Cardiac muscle cell (in vitro differentiated cells and primary cell): ENCODE measurements at regions not wholly inside any gene's neighbourhood (a gene's known extent, or its start where the extent isn't known, plus 50 kb on each side); places are given as distances from the start of the nearest gene placed in this dataset.

ENCODE experiments used
- DNase-seq, 2 donors: peaks; one replicate each; pipeline versions ENCODE4 v3.0.0 to v3.0.0-alpha.2; 2010 to 2017; ENCODE audit warnings: low read depth in 1 of 2, low spot score in 1 of 2
- H3K27ac ChIP-seq: fragments of 200-600 bp; sonication (generic); 2 replicates; pipeline ENCODE4 v1.5.1; 2016
- H3K27me3 ChIP-seq: fragments of 200-600 bp; sonication (generic); 2 replicates; pipeline ENCODE4 v1.6.0; 2016; ENCODE audit warnings: control low read depth
- H3K36me3 ChIP-seq: fragments of 200-600 bp; sonication (generic); 2 replicates; pipeline ENCODE4 v1.5.1; 2016; ENCODE audit warnings: control low read depth
- H3K4me1 ChIP-seq: fragments of 200-600 bp; sonication (generic); 2 replicates; pipeline ENCODE4 v1.8.1; 2017; ENCODE audit warnings: low read depth, mild to moderate bottlenecking, mixed run types
- H3K4me3 ChIP-seq: fragments of 200-600 bp; sonication (generic); 2 replicates; pipeline ENCODE4 v1.5.1; 2016; ENCODE audit warnings: mild to moderate bottlenecking
- H3K9me3 ChIP-seq: fragments of 200-600 bp; sonication (generic); 2 replicates; pipeline ENCODE4 v1.5.1; 2017; ENCODE audit warnings: low read depth, mild to moderate bottlenecking, control low read depth
- TF ChIP-seq, protein P1 (sequence below): IDR thresholded peaks from 2 replicates; pipeline ENCODE4 v1.5.1; 2012; ENCODE audit warnings: low read depth, mild to moderate bottlenecking, low read length

- Histone ChIP-seq H3K9me3 (no peaks in the 10 kb centered on the region), H3K4me3 (no peak overlapping the region), H3K27me3 (no peaks in the 10 kb centered on the region), H3K27ac (no peak overlapping the region), H3K36me3 (no peaks in the 10 kb centered on the region), H3K4me1 (no peaks in the 10 kb centered on the region)
- TF ChIP-seq, protein P1, sequence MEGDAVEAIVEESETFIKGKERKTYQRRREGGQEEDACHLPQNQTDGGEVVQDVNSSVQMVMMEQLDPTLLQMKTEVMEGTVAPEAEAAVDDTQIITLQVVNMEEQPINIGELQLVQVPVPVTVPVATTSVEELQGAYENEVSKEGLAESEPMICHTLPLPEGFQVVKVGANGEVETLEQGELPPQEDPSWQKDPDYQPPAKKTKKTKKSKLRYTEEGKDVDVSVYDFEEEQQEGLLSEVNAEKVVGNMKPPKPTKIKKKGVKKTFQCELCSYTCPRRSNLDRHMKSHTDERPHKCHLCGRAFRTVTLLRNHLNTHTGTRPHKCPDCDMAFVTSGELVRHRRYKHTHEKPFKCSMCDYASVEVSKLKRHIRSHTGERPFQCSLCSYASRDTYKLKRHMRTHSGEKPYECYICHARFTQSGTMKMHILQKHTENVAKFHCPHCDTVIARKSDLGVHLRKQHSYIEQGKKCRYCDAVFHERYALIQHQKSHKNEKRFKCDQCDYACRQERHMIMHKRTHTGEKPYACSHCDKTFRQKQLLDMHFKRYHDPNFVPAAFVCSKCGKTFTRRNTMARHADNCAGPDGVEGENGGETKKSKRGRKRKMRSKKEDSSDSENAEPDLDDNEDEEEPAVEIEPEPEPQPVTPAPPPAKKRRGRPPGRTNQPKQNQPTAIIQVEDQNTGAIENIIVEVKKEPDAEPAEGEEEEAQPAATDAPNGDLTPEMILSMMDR: no peak
- no peak for DNase-seq
Measured at GRCh38 chr1:196090226-196090625, 518.0 kb downstream of the KCNT2 start.

- H3K36me3 ChIP-seq: no peaks in the 10 kb centered on the region
- no peaks in the 10 kb centered on the region for H3K9me3 ChIP-seq
- H3K4me1 ChIP-seq: no peaks in the 10 kb centered on the region
- H3K27ac ChIP-seq: no peak overlapping the region
- TF ChIP-seq, protein P1: no peak
- no peaks in the 10 kb centered on the region for H3K27me3 ChIP-seq
- no peak for DNase-seq
- no peak overlapping the region for H3K4me3 ChIP-seq
Measured at GRCh38 chr1:196088541-196088940, 519.7 kb downstream of the KCNT2 start.

- no peak overlapping the region for H3K27ac ChIP-seq
- H3K4me1 ChIP-seq: no peaks in the 10 kb centered on the region
- TF ChIP-seq, protein P1: no peak
- H3K4me3 ChIP-seq: no peak overlapping the region
- H3K9me3 ChIP-seq: no peaks in the 10 kb centered on the region
- no peaks in the 10 kb centered on the region for H3K36me3 ChIP-seq
- no peaks in the 10 kb centered on the region for H3K27me3 ChIP-seq
- DNase-seq: peak in 1 of 2 donors; percentile 9
Measured at GRCh38 chr1:196078691-196079090, 529.5 kb downstream of the KCNT2 start.

GRCh38 chr1:196075621-196076020 lies 532.6 kb downstream of the KCNT2 start:
- H3K4me1 ChIP-seq: no peaks in the 10 kb centered on the region
- DNase-seq: no peak
- H3K27ac ChIP-seq: no peak overlapping the region
- TF ChIP-seq, protein P1: no peak
- H3K27me3 ChIP-seq: no peaks in the 10 kb centered on the region
- no peak overlapping the region for H3K4me3 ChIP-seq
- no peaks in the 10 kb centered on the region for H3K9me3 ChIP-seq
- no peaks in the 10 kb centered on the region for H3K36me3 ChIP-seq

- DNase-seq: no peak
- H3K4me3 ChIP-seq: no peak overlapping the region
- TF ChIP-seq, protein P1: no peak
- H3K27ac ChIP-seq: no peak overlapping the region
- no peaks in the 10 kb centered on the region for H3K9me3 ChIP-seq
- H3K4me1 ChIP-seq: no peaks in the 10 kb centered on the region
- H3K36me3 ChIP-seq: no peaks in the 10 kb centered on the region
- no peaks in the 10 kb centered on the region for H3K27me3 ChIP-seq
Measured at GRCh38 chr1:196074182-196074581, 534.1 kb downstream of the KCNT2 start.

GRCh38 chr1:196071447-196071846 lies 536.8 kb downstream of the KCNT2 start:
- DNase-seq: no peak

More at GRCh38 chr1:196071447-196071846, 536.8 kb downstream of the KCNT2 start:
- Histone ChIP-seq H3K36me3 (no peaks in the 10 kb centered on the region), H3K27me3 (no peaks in the 10 kb centered on the region), H3K4me1 (no peaks in the 10 kb centered on the region), H3K4me3 (no peak overlapping the region), H3K9me3 (no peaks in the 10 kb centered on the region), H3K27ac (no peak overlapping the region)
- TF ChIP-seq, protein P1: no peak
